HCT116 (cell line): ENCODE measurements at regions not wholly inside any gene's neighbourhood (a gene's known extent, or its start where the extent isn't known, plus 50 kb on each side); places are given as distances from the start of the nearest gene placed in this dataset.

Experiments used
- CBX3 ChIP-seq: IDR thresholded peaks from 2 replicates; pipeline ENCODE4 v1.6.1; 2012; ENCODE audit warnings: low read depth
- CEBPB ChIP-seq: IDR thresholded peaks from 2 replicates; pipeline ENCODE4 v1.6.1; 2012; ENCODE audit warnings: low read depth
- POLR2A ChIP-seq: IDR thresholded peaks from 2 replicates; pipeline ENCODE4 v1.7.0; 2011; ENCODE audit warnings: borderline replicate concordance; ENCODE audit not compliant: insufficient read depth, insufficient read length; ENCODE audit errors: extremely low read depth
- POLR2AphosphoS5 ChIP-seq: IDR thresholded peaks from 2 replicates; pipeline ENCODE4 v1.6.1; 2011; ENCODE audit warnings: mild to moderate bottlenecking, low read depth, low read length, moderate library complexity
- RAD21 ChIP-seq: IDR thresholded peaks from 2 replicates; pipeline ENCODE4 v1.6.1; 2012; ENCODE audit warnings: low read depth, mild to moderate bottlenecking
- SP1 ChIP-seq: IDR thresholded peaks from 2 replicates; pipeline ENCODE4 v1.6.1; 2012; ENCODE audit warnings: low read depth
- YY1 ChIP-seq: IDR thresholded peaks from 2 replicates; pipeline ENCODE4 v1.6.1; 2011; ENCODE audit warnings: low read length, low read depth, moderate library complexity, mild to moderate bottlenecking; ENCODE audit not compliant: insufficient replicate concordance; ENCODE audit errors: extremely low read depth
- ZNF274 ChIP-seq: fragments of 200-500 bp; sonication (Bioruptor generic); IDR thresholded peaks from 2 replicates; pipeline ENCODE4 v1.6.1; 2014; ENCODE audit warnings: mild to moderate bottlenecking, low read depth, low read length, inconsistent platforms
- TF ChIP-seq, protein P1 (sequence below), 3 experiments: fragments of 200-600 bp in 1 of 3; sonication (generic) in 1 of 3; IDR thresholded peaks in 2 of 3; conservative IDR thresholded peaks in 1 of 3; 2 replicates each; pipeline ENCODE4 v1.5.1; 2012 to 2017; ENCODE audit warnings: low read depth in 2 of 3, low read length in 2 of 3, antibody characterized with exemption in 1 of 3, borderline replicate concordance in 1 of 3, control low read depth in 1 of 3, mild to moderate bottlenecking in 1 of 3, mixed read lengths in 1 of 3, mixed run types in 1 of 3, moderate library complexity in 1 of 3; ENCODE audit not compliant: insufficient read depth in 1 of 3
- TF ChIP-seq, protein P2 (sequence below): IDR thresholded peaks from 2 replicates; pipeline ENCODE4 v1.6.1; 2012; ENCODE audit warnings: low read depth

DNA sequence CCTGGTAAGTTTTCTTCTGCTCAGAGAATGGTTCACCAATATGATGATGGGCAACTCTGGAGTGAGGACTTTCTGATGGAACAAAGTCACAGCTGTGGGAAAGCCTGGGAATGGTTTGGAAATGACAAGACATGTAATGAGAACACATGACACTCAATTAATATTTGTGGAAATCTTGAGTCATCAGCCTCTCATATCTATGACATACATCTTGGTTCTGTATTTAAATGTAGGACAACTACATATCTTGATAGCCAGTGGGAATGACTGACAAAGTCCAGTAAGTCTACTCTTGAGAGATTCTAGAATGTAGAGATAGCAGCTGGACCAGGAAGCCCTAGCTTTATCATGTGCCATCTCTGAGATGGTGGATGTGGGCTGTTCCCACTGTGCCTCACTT is 85.5 kb downstream of the PALM2AKAP2 start:
- TF ChIP-seq POLR2A: no peak
- TF ChIP-seq, protein P1, sequence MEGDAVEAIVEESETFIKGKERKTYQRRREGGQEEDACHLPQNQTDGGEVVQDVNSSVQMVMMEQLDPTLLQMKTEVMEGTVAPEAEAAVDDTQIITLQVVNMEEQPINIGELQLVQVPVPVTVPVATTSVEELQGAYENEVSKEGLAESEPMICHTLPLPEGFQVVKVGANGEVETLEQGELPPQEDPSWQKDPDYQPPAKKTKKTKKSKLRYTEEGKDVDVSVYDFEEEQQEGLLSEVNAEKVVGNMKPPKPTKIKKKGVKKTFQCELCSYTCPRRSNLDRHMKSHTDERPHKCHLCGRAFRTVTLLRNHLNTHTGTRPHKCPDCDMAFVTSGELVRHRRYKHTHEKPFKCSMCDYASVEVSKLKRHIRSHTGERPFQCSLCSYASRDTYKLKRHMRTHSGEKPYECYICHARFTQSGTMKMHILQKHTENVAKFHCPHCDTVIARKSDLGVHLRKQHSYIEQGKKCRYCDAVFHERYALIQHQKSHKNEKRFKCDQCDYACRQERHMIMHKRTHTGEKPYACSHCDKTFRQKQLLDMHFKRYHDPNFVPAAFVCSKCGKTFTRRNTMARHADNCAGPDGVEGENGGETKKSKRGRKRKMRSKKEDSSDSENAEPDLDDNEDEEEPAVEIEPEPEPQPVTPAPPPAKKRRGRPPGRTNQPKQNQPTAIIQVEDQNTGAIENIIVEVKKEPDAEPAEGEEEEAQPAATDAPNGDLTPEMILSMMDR (IDR thresholded peaks at IDR 0.05 in 2 of 3, conservative IDR thresholded peaks at IDR 0.05 in 1 of 3; ENCODE audit: borderline replicate concordance in 1 of 3, insufficient read depth in 1 of 3, low read depth in 2 of 3, low read length in 2 of 3): no peak
- TF ChIP-seq CBX3: no peak
- TF ChIP-seq SP1: no peak
- no peak for TF ChIP-seq ZNF274
- TF ChIP-seq CEBPB: no peak
- no peak for TF ChIP-seq POLR2AphosphoS5
- no peak for TF ChIP-seq YY1
- no peak for TF ChIP-seq RAD21
- TF ChIP-seq, protein P2, sequence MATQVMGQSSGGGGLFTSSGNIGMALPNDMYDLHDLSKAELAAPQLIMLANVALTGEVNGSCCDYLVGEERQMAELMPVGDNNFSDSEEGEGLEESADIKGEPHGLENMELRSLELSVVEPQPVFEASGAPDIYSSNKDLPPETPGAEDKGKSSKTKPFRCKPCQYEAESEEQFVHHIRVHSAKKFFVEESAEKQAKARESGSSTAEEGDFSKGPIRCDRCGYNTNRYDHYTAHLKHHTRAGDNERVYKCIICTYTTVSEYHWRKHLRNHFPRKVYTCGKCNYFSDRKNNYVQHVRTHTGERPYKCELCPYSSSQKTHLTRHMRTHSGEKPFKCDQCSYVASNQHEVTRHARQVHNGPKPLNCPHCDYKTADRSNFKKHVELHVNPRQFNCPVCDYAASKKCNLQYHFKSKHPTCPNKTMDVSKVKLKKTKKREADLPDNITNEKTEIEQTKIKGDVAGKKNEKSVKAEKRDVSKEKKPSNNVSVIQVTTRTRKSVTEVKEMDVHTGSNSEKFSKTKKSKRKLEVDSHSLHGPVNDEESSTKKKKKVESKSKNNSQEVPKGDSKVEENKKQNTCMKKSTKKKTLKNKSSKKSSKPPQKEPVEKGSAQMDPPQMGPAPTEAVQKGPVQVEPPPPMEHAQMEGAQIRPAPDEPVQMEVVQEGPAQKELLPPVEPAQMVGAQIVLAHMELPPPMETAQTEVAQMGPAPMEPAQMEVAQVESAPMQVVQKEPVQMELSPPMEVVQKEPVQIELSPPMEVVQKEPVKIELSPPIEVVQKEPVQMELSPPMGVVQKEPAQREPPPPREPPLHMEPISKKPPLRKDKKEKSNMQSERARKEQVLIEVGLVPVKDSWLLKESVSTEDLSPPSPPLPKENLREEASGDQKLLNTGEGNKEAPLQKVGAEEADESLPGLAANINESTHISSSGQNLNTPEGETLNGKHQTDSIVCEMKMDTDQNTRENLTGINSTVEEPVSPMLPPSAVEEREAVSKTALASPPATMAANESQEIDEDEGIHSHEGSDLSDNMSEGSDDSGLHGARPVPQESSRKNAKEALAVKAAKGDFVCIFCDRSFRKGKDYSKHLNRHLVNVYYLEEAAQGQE: no peak
